ENCODE measurements at regions not wholly inside any gene's neighbourhood (a gene's known extent, or its start where the extent isn't known, plus 50 kb on each side); places are given as distances from the start of the nearest gene placed in this dataset.

DNA sequence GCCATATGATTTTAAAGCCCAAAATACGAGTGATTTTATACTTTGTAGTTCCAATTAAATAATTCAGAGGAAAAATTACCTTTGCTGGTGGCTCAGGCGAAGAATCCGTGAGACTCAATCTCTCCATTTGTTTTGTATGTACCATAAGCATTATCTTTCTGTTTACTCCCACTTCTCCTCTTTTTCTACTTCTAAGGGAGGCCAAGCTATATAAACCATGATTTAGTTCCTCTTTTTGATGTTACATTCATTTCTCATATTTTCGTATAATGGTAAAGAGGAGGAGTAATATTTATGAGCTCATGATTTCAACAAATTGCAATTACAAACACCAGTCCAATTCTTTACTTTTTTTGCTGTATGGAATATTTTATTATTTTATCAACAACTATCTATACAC, 50.6 kb upstream of the TES start:
- TF ChIP-seq, protein P1, sequence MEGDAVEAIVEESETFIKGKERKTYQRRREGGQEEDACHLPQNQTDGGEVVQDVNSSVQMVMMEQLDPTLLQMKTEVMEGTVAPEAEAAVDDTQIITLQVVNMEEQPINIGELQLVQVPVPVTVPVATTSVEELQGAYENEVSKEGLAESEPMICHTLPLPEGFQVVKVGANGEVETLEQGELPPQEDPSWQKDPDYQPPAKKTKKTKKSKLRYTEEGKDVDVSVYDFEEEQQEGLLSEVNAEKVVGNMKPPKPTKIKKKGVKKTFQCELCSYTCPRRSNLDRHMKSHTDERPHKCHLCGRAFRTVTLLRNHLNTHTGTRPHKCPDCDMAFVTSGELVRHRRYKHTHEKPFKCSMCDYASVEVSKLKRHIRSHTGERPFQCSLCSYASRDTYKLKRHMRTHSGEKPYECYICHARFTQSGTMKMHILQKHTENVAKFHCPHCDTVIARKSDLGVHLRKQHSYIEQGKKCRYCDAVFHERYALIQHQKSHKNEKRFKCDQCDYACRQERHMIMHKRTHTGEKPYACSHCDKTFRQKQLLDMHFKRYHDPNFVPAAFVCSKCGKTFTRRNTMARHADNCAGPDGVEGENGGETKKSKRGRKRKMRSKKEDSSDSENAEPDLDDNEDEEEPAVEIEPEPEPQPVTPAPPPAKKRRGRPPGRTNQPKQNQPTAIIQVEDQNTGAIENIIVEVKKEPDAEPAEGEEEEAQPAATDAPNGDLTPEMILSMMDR (IDR thresholded peaks at IDR 0.05), result no peak
- TF ChIP-seq POLR2A (IDR thresholded peaks at IDR 0.05), result no peak

Data from testis (tissue), 2 donors.